Activated B cell treated with CpG ODN at 0.5 μM for 24 hours (primary cell): ENCODE measurements at regions not wholly inside any gene's neighbourhood (a gene's known extent, or its start where the extent isn't known, plus 50 kb on each side); places are given as distances from the start of the nearest gene placed in this dataset.

Source experiments
- ATAC-seq: fragments of 200-7000 bp; cut with Tn5 transposase; one replicate; pipeline ENCODE4 v1.10.0; 2021; ENCODE audit warnings: low read depth, mild to moderate bottlenecking, moderate library complexity
- CTCF ChIA-PET: fragments of 350-600 bp; sonication (Branson Sonifier 250); formaldehyde crosslinking; loops from one replicate; lab custom pipeline; 2021; ENCODE audit warnings: antibody characterized with exemption; lab: Charles Lee
- POLR2A ChIA-PET: fragments of 350-600 bp; sonication (Branson Sonifier 250); formaldehyde crosslinking; loops from one replicate; lab custom pipeline; 2021; ENCODE audit warnings: antibody characterized with exemption; lab: Charles Lee
- DNase-seq: peaks from one replicate; pipeline ENCODE4 v3.0.0; 2022
- H3K27ac Mint-ChIP-seq: one replicate; pipeline ENCODE4 v1.8.0; 2020; ENCODE audit warnings: mixed read lengths
- H3K27me3 Mint-ChIP-seq: one replicate; pipeline ENCODE4 v1.8.0; 2021; ENCODE audit warnings: mixed read lengths
- H3K36me3 Mint-ChIP-seq: one replicate; pipeline ENCODE4 v1.8.0; 2021; ENCODE audit warnings: low read depth, mixed read lengths
- H3K4me1 Mint-ChIP-seq: one replicate; pipeline ENCODE4 v1.8.0; 2021; ENCODE audit warnings: mixed read lengths
- H3K4me3 Mint-ChIP-seq: one replicate; pipeline ENCODE4 v1.8.0; 2020; ENCODE audit warnings: mild to moderate bottlenecking, mixed read lengths
- H3K9me3 Mint-ChIP-seq: one replicate; pipeline ENCODE4 v1.8.0; 2020; ENCODE audit warnings: mixed read lengths
- CTCF ChIP-seq: fragments of 200-600 bp; IDR thresholded peaks from one replicate; pipeline ENCODE4 v1.8.0; 2022; ENCODE audit warnings: antibody characterized with exemption, mild to moderate bottlenecking
- intact Hi-C: fragments of 100-400 bp; cut with micrococcal nuclease; formaldehyde crosslinking; loops from one replicate; pipeline ENCODE4 v1.15.1; 2024

DNA sequence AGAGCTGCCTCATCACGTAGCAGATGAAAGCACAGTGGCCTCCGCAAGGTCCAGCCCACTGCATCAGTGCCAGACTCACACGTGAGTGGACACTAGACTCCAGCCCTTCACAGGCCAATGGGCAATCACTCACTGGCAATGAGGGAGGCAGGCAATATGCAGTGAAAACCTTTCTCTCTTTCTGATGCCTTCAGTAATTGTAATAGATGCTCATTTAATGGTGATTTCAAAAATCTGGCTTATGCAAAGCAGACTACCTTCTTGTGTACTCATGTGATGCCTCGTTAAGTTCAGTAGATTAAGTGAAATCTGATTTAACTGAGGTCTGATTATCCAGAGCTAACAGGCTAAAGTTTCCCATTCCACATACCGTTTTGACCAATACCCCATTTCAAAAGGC, 546.9 kb downstream of the MIAT start:
- Mint-ChIP-seq H3K4me1 (no peaks in the 10 kb centered on the region), H3K27ac (no peak overlapping the region), H3K4me3 (no peak overlapping the region), H3K36me3 (no peaks in the 10 kb centered on the region), H3K27me3 (peaks cover 13% of the 10 kb centered on the region), H3K9me3 (no peaks in the 10 kb centered on the region)
- no peak for TF ChIP-seq CTCF
- DNase-seq: no peak
- ChIA-PET CTCF (no interaction called here), POLR2A (no interaction called here)
- intact Hi-C loops: no loop called here
- no peak for ATAC-seq

- Mint-ChIP-seq H3K9me3 (no peaks in the 10 kb centered on the region), H3K27ac (no peak overlapping the region), H3K36me3 (no peaks in the 10 kb centered on the region), H3K4me3 (no peak overlapping the region), H3K4me1 (no peaks in the 10 kb centered on the region), H3K27me3 (peaks cover 13% of the 10 kb centered on the region)
- ChIA-PET POLR2A (no interaction called here), CTCF (no interaction called here)
- DNase-seq (no peak), ATAC-seq (no peak)
- intact Hi-C loops: no loop called here
- TF ChIP-seq CTCF: no peak
Measured at GRCh38 chr22:27204817-27205216, 547.4 kb downstream of the MIAT start.

GRCh38 chr22:27205492-27206373, 548.3 kb downstream of the MIAT start:
- no peaks in the 10 kb centered on the region for H3K4me1 Mint-ChIP-seq
- H3K4me3 Mint-ChIP-seq: no peak overlapping the region
- H3K27ac Mint-ChIP-seq: no peak overlapping the region
- ChIA-PET POLR2A (no interaction called here), CTCF (no interaction called here)
- no peak for TF ChIP-seq CTCF
- ATAC-seq: no peak
- intact Hi-C loops: no loop called here
- no peaks in the 10 kb centered on the region for H3K36me3 Mint-ChIP-seq
- H3K27me3 Mint-ChIP-seq: peaks cover 13% of the 10 kb centered on the region
- H3K9me3 Mint-ChIP-seq: no peaks in the 10 kb centered on the region
- DNase-seq: no peak

DNA sequence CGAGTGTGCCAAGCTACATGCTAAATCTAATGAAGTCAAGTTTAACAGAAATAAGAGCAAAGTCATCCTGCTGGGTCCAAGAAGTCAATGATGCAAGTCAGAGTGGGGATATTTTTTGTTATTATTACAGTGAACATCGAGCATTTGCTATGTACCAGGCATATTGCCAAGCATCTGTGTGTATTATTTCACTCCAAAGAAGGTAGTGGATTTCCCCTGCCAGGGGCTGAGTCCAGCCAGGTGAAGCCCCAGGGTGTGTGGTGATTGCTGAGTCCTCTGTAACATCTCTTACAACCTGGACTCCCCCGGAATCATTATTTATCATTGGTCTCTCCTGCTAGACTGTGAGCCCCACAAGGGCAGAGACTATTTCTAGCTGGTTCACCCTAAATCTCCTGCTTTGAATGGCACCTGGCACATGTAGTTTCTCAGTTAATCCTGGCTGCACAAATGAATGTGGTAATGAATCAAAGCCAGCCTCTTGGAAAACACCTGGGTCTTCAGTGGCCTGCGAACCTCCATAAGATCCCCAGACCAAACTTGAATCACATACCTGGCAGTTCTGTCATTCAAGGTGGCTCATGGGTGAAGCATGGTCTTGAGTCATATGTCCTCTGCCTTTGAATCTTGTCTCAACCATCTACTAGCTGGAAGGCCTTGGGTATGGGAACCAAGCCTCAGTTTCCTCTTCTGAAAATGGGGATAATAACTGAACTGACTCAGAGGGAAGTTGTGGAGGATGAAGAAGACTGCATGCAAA, 549.2 kb downstream of the MIAT start:
- no peak for ATAC-seq
- H3K36me3 Mint-ChIP-seq: no peaks in the 10 kb centered on the region
- no peaks in the 10 kb centered on the region for H3K4me1 Mint-ChIP-seq
- H3K9me3 Mint-ChIP-seq: no peaks in the 10 kb centered on the region
- POLR2A ChIA-PET: no interaction called here
- peaks cover 9% of the 10 kb centered on the region for H3K27me3 Mint-ChIP-seq
- CTCF ChIA-PET: no interaction called here
- intact Hi-C loops: no loop called here
- no peak overlapping the region for H3K4me3 Mint-ChIP-seq
- no peak overlapping the region for H3K27ac Mint-ChIP-seq
- no peak for DNase-seq
- TF ChIP-seq CTCF: no peak

GRCh38 chr22:27207266-27207665, 549.9 kb downstream of the MIAT start:
- no peak for TF ChIP-seq CTCF
- DNase-seq: no peak
- no peak for ATAC-seq
- Mint-ChIP-seq H3K4me3 (no peak overlapping the region), H3K4me1 (no peaks in the 10 kb centered on the region), H3K9me3 (no peaks in the 10 kb centered on the region), H3K36me3 (no peaks in the 10 kb centered on the region), H3K27me3 (peaks cover 7% of the 10 kb centered on the region), H3K27ac (no peak overlapping the region)
- ChIA-PET CTCF (no interaction called here), POLR2A (no interaction called here)
- intact Hi-C loops: no loop called here
